ENCODE measurements at regions not wholly inside any gene's neighbourhood (a gene's known extent, or its start where the extent isn't known, plus 50 kb on each side); places are given as distances from the start of the nearest gene placed in this dataset.

- H3K27ac ChIP-seq, result no peak overlapping the region
- WGBS, 2 donors, result 50 to 69% methylated on average over 1 of the region's 1 CpG
- H3K27me3 ChIP-seq, result no peaks in the 10 kb centered on the region
- H3K4me3 ChIP-seq, result no peak overlapping the region
- TF ChIP-seq CTCF (IDR thresholded peaks at IDR 0.05), result no peak
- TF ChIP-seq POLR2A (IDR thresholded peaks at IDR 0.05), result no peak
- no peaks in the 10 kb centered on the region for H3K9me3 ChIP-seq
- H3K36me3 ChIP-seq (ENCODE audit: low read depth, missing control alignments), result no peaks in the 10 kb centered on the region
- H3K4me1 ChIP-seq, result no peaks in the 10 kb centered on the region
- DNase-seq, result no peak
- intact Hi-C loops (cut with DNase I; ENCODE audit: low total_unique reads), result no loop called here
Observed at GRCh38 chr14:65198346-65198745, 96.0 kb upstream of the MAX start.

GRCh38 chr14:65200454-65200853 lies 98.1 kb upstream of the MAX start:
- intact Hi-C loops (cut with DNase I; ENCODE audit: low total_unique reads), result no loop called here
- Histone ChIP-seq H3K4me1 (no peaks in the 10 kb centered on the region), H3K36me3 (ENCODE audit: low read depth, missing control alignments) (no peaks in the 10 kb centered on the region), H3K27ac (no peak overlapping the region), H3K27me3 (no peaks in the 10 kb centered on the region), H3K9me3 (no peaks in the 10 kb centered on the region), H3K4me3 (no peak overlapping the region)
- TF ChIP-seq CTCF (IDR thresholded peaks at IDR 0.05) (no peak), POLR2A (IDR thresholded peaks at IDR 0.05) (no peak)
- WGBS, 2 donors, result 53% methylated on average over 1 of the region's 1 CpG
- DNase-seq, result no peak

- DNase-seq, result no peak
- Histone ChIP-seq H3K4me3 (no peak overlapping the region), H3K36me3 (ENCODE audit: low read depth, missing control alignments) (no peaks in the 10 kb centered on the region), H3K9me3 (no peaks in the 10 kb centered on the region), H3K4me1 (no peaks in the 10 kb centered on the region), H3K27ac (no peak overlapping the region), H3K27me3 (no peaks in the 10 kb centered on the region)
- TF ChIP-seq CTCF (IDR thresholded peaks at IDR 0.05) (no peak), POLR2A (IDR thresholded peaks at IDR 0.05) (no peak)
- 49 to 50% methylated on average over 5 of the region's 5 CpGs for WGBS, 2 donors
- intact Hi-C loops (cut with DNase I; ENCODE audit: low total_unique reads), result no loop called here
Observed at GRCh38 chr14:65203574-65203973, 101.3 kb upstream of the MAX start.

GRCh38 chr14:65204056-65204455 lies 101.7 kb upstream of the MAX start:
- Histone ChIP-seq H3K4me1 (no peaks in the 10 kb centered on the region), H3K27me3 (no peaks in the 10 kb centered on the region), H3K27ac (no peak overlapping the region), H3K4me3 (no peak overlapping the region), H3K9me3 (no peaks in the 10 kb centered on the region), H3K36me3 (ENCODE audit: low read depth, missing control alignments) (no peaks in the 10 kb centered on the region)
- no peak for DNase-seq
- intact Hi-C loops (cut with DNase I; ENCODE audit: low total_unique reads), result no loop called here
- WGBS, 2 donors, result 94 to 97% methylated on average over 5 of the region's 5 CpGs
- TF ChIP-seq CTCF (IDR thresholded peaks at IDR 0.05) (no peak), POLR2A (IDR thresholded peaks at IDR 0.05) (no peak)

GRCh38 chr14:65206078-65206447 lies 103.7 kb upstream of the MAX start:
- H3K27ac ChIP-seq, result no peak overlapping the region
- H3K9me3 ChIP-seq, result no peaks in the 10 kb centered on the region
- H3K4me3 ChIP-seq, result no peak overlapping the region
- intact Hi-C loops (cut with DNase I; ENCODE audit: low total_unique reads), result no loop called here
- H3K36me3 ChIP-seq (ENCODE audit: low read depth, missing control alignments), result no peaks in the 10 kb centered on the region
- no peaks in the 10 kb centered on the region for H3K4me1 ChIP-seq
- H3K27me3 ChIP-seq, result no peaks in the 10 kb centered on the region
- WGBS, 2 donors, result 91 to 93% methylated on average over 7 of the region's 7 CpGs
- TF ChIP-seq CTCF (IDR thresholded peaks at IDR 0.05), result no peak
- no peak for TF ChIP-seq POLR2A (IDR thresholded peaks at IDR 0.05)
- DNase-seq, result no peak
